HG03432 (cell line): ENCODE measurements at regions not wholly inside any gene's neighbourhood (a gene's known extent, or its start where the extent isn't known, plus 50 kb on each side); places are given as distances from the start of the nearest gene placed in this dataset.

Experiments
- ATAC-seq: cut with Tn5 transposase; IDR thresholded peaks from one replicate; pipeline ENCODE4 v1.9.1; 2021; ENCODE audit warnings: mild to moderate bottlenecking, moderate library complexity; ENCODE audit not compliant: unreplicated experiment

DNA sequence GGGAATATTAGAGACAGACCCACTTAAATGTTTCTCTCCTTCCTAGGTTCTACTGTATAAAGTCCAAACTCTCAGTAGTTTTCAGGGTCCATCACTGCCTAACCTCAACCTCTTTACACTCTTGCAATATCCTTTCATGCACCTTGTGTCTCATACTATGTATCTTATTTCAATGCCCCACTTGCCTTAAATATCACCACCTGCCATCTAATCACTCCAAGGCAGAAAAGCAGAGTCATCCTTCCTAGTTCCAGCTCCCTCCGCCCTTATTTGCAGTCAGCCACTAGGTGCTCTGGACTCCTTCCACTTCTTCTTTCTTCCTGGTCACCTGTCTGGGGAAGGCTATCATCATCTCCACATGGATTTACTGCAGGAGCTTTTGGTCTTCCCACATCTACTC, 322.0 kb downstream of the MFSD1 start:
- ATAC-seq, result no peak

DNA sequence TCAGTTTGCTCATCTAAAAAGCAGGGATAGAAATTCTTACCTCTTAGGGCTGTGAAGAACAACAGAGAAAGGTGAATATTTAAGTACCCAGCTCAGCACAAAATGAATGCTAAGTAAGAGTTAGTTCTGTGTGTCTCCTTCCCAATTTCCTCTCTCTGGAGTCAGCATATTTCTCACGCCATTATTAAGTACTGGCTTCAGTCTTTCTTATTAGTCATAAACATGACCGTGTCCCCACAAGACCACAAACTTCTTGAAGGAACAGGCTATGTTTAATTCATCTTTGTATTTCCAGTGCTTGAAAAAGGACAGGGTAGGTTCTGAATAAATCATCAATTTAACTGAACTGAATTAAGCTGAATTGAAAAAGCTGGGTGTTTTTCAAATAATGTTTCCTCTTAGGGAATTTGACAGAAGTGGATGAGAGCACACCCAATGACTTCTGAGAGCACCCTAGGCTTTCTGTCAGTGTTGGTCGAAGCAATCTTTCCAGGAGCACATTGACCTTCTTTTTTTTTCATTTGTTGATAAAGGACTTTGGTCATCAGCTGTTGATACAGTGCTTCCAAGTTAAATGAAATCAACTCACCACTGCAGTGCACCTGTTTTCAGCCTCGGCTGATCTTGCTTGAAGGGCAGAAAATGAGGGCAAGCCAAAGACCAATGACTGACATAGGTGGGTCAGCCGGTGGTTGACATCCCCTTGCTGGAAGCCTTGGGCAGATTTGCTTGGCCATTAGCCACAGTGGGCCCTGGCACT, 324.6 kb downstream of the MFSD1 start:
- no peak for ATAC-seq

DNA sequence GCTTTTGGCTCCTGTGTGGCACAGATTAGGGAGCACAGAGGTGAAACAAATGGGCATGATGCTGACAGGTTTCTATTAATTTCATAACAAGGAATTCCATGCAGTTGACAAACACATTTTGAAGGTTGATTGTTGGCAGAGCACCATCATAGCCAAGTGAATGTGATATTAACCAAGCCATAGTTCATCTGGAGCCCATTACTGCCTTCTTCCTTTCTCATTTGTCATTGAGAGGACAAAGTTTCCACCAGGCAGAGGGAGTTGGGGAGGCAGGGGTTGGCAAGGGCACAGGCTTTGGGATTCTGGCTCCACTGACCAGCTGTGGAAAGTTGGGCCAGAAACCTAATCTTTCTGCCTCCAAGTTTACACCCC, 325.2 kb downstream of the MFSD1 start:
- ATAC-seq, result no peak

DNA sequence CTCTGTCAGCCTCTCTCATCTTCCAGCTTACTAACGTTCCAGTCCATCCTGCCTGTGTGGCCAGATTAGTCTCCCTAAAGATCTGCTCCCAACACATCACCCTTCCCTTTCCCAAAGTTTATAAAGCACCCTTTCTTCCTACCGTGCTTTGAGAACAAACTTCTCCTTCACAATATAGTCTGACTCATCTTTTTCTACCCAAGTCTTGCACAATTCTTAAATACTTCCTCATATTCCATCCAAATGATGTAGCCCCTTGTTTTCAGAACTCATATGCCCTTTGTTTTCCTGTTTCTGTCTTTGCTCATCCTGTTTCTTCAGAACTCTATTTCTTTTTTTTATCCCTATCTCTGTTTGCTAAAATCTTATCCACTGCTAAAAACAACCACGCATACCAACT, 326.8 kb downstream of the MFSD1 start:
- ATAC-seq, result no peak

DNA sequence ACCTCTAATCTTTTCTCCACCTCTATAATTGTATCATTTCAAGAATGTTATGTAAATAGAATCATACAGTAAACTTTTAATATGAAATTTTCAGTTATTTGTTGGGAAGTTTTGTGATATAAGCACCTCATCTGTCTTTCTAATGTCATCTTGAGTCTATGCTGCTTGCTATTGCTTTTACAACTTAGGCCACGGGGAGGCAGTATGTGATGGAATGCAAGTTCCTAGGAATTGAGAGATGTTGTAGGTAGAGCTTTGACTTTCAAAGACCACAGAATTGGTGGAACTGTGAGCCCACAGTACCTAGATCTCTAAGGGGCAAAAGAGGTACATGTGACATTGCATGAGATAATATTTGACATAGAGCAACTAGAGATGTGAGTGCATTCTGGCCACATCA, 328.3 kb downstream of the MFSD1 start:
- ATAC-seq, result peak; percentile 69

DNA sequence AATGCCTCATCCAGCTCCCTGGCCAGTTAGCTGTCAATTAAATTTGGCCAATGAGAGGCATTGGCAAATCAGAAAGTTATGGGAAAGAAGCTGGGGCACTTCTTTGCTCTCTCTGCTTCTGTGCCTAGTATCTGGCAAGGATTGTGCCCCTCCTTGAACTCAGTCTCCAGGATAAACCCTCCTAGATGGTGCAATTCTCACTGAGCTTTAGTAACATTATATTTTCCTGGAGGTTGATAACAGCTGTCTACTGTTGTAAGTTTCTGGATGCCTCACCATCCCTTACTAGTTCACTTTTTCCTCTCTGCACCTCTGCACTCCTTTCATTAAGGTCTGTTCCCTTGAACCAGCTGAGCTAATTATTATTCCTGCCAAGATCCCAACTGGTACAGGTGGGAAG, 329.5 kb downstream of the MFSD1 start:
- no peak for ATAC-seq

DNA sequence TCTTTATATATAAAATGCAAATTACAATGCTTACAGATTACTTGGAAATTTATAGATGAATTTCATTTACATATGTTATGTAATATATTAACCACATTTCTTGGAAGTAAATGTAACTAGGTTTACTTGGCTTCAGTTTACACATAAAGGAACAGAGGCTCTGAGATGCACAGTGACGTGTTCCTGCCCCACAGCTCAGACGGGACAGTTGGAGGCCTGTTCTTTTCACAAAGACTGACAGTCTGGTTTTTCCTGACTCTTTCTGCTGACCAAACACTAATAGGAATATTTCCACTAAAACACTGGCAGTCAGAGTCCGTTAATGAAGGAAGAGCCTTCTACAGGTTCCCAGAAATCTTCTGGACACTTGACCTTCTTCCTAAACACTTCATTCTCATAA, 336.1 kb downstream of the MFSD1 start:
- ATAC-seq, result no peak

DNA sequence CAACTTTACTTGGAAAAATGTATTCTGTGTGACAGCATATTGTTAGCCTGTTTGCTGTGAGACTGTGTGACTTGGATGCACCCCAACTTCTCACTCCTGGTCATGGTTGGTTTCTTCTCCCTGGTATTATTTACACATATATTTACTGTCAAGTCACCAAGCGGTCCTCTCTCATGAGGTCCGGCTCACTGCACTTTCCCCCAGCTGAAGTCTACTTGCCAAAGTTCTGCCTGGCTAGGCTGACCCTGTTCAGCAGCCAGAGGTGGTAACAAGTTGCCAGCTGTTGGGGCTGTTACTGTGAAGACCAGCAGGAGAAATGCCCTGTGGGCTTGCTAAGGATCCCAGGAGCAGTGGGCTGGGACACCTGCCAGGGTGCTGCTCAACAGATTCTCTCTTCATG, 337.5 kb downstream of the MFSD1 start:
- no peak for ATAC-seq

DNA sequence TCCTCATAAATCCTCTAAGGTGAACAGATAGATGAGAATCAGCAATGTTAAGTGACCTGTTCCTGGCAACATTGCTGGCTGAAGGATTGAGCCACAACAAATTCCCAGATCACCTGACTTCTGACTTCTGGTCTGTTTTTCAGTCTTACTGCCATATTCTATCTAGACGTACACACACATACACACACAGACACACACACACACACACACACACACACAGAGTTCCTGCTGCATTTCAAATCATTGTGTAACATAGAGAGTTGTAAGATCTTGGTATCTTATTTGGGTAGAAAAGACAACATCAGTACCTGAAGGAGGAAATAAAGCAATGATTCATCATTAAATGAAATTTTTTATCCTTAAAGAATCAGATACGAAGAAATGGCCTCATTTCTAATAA, 342.6 kb downstream of the MFSD1 start:
- no peak for ATAC-seq

DNA sequence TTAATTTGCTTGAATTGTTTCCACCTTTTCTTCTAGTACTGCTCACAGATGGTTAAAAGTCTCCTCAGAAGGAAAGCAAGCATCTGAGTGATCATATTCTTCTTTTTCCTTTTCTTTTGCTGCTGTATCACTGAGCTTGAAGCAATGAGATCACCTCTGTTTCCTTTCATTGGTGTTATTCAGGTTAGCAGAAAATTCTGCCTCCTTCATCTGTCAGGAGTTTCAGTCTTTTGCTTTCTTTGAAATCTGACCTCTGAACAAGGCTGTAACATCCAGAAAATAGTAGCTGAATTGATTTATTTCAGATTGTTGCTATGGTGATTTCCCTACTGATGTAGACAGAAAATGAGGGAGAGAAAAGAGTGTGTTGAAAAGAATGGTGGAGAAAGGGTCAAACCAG, 343.0 kb downstream of the MFSD1 start:
- no peak for ATAC-seq

DNA sequence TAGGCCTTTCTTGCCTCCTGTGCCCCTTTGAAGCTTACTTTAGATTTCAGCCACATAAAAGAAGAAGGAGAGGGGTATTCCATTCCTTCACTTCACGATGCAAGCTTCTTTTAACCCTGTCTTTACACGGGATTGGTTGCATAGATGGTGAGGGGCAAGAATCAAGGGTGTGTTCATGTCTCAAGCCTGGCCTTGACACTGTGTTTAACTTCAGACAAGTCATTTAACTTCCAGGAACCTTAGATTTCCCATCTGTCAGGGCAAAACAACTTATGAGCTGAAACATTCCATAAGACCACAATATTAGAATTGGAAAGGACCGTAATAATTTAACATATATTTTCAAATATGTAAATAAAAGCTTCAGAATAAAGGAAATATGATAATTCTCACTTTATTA, 344.5 kb downstream of the MFSD1 start:
- no peak for ATAC-seq

DNA sequence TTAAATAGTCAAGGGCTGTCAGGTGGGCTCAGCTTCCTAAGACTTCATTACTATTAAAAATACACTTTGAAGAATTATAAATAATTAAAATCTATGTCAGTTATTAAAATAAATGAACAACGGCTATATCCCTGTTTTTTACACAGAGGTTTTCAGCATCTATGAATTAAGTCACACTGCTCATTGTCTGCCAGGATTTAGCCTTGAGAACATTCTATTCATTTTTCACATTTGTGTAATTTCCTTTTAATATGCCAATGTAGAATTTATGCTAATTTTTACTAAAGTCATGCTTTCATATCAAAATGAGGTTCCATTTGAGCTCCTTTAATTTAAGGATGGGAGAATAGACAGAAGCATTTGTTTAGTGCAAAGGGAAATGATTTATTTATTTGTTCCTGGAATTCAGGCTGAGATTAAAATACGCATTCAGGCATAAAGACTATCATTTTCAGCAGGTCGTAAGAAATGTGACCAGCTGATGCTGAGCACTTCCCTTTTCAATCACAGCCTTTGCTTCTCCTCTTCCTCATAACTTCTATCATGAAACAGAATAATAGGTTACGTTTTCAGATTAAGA, 345.1 kb downstream of the MFSD1 start:
- no peak for ATAC-seq

DNA sequence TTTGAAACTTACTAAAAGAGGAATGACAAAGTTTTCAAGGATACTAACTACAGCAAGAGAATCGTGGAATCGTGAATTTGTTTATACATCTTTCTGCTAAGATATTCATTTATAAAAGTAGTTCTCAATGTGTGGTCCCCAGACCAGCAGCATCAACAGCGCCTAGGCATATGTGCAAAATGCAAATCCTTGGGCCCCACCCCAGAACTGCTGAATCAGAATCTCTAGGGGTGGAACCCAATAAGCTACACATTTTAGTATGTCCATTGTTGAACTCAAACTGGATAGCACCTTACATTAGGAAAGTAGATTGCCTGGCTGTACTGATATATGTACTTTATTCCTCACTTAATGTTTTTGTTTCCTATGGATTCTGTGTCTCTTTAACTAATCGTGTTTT, 346.0 kb downstream of the MFSD1 start:
- ATAC-seq, result no peak

DNA sequence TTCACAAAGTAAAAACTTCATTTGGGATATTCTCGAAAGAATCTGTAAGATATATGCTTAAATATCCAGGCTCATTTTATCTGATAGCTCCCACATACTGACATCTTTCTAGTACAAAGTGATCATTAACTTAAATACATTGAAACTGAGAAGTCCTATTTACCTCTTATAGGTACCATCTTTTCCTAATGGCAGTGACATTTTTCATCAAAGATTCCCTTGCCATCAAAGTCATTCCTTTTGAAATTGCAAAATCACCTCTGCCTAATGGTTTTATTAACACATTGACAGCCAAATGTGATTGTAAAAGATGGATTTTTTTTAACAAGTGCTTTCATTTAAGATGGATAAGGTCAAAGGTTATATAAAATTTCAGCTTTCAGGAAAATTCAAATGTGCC, 346.6 kb downstream of the MFSD1 start:
- ATAC-seq, result no peak

DNA sequence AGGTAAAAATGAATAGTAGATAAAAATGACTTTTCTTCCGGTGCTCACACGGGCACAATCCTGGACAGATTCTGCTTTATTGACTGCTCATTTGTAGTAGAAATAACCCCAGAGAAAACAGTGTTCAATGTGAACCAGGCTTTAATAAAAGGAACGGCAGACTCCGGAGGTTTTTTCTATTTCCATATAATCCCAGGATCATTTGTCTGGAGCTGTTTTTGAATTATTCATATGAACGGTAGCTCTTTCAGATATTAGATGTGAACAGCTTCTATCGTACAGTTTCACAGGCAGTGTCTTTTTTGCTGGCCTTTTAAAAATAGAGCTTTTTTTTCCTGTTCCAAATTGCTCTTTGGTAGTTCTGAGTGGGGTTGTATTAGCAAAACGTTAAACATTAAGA, 347.3 kb downstream of the MFSD1 start:
- ATAC-seq, result no peak

DNA sequence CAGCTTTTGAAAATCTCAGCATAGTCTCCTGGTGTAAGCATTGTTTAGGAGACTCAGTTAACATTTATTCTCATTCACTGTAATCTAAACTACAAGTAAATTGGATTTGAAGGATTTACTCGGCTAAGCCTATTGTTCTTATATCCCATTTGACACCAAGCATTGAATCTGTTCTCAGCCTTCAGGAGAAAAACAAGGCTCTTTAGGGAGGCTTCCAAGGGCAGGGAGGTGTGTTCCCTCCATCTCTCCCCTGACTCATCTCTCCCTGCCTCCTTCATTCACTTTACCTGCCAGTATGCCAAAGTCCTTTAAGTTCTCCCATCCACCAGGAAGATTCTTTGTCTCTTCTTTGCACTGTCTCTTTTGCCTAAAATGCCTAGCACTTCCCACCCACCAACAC, 347.8 kb downstream of the MFSD1 start:
- ATAC-seq, result no peak

DNA sequence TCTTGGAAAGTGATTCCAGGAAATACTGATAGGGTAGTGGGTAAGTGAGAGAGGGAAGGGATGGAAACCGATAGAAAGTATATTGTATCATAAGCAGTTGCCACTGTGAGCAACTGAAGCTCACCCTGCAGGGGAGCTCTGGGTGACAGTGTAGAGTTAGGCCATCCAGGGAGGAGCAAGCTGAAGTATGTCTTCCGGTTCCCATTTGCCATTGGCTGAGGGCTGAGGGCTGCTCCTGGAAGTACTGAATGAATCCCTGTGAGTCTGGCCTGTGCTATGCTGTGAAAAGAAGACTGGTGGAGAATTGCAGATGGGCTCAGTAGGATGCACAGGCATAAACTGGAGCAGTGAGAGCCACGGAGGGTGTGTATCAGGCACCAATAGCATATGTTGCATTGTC, 348.3 kb downstream of the MFSD1 start:
- no peak for ATAC-seq

DNA sequence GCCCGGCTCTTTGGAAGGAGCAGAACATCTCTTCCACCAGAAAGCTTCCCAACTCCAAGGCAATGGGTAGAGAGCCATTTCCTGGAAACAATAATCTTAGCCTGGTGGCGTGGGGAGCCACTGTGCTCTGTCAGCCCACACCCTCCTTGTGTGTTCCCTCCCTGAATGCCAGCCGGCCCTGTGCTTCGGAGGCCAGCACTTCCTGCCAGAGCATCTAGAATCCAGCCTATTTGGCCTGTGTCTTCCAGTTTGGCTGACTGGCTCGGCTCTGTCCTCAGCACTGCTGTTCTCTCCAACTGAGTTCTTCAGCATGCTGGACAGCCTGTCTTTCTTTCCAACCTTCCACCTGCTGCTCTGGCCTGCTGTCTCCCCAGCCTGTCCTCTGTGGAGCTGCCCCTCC, 349.3 kb downstream of the MFSD1 start:
- ATAC-seq, result no peak

DNA sequence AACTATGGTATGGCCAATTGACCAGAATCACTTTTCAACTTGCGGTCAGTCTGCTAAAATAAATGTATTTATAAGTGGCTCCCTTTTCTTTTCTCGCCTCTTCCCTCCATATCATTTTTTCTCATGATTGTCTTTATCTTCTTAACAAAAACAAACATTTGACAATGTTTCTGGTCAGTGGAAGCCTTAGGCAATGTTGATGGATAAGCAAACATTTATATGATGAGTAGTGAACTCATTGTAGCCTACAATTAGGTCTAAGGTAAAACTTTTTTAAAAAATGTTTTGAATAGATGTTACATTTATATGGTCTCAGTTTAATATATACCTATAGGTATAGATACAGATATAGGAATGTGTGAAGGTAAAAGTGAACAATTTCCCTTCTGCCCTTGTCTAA, 355.4 kb downstream of the MFSD1 start:
- no peak for ATAC-seq

DNA sequence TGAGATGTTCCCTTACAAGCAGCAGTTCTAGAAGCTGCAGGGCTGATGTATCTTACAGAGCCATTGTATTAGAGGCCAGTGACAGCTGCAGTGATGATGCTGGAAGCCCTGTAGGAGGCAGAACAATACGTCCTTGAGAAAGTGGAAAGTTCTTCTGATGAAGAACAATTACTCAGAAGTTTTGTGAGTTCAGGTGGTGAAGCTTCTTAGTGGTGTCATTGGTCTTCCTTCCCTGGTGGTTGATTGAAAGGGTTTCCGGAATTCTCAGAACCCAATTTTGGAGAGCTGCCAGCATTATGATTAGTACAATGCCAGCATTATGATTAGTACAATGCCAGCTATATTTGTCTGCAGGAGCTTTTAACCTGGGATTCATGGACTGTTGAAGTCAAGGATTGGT, 356.4 kb downstream of the MFSD1 start:
- no peak for ATAC-seq

DNA sequence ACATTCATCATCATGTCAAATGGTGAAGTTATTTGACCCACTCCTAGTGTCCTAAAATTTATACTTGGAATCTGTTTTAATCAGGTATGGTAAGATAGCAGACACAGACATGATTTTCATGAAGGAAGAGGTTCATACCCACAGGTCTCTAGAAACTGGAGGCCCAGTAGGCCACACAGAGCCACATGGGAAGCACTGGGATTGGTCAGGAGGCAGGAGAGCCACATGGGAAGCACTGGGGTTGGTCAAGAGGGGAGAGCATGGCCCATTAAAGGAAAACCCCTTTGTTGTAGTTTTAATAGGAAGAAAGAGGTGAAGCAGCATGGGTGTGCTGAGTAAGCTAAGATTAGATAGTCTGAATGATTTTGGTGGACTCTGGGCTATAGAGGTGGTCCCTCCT, 356.9 kb downstream of the MFSD1 start:
- no peak for ATAC-seq

DNA sequence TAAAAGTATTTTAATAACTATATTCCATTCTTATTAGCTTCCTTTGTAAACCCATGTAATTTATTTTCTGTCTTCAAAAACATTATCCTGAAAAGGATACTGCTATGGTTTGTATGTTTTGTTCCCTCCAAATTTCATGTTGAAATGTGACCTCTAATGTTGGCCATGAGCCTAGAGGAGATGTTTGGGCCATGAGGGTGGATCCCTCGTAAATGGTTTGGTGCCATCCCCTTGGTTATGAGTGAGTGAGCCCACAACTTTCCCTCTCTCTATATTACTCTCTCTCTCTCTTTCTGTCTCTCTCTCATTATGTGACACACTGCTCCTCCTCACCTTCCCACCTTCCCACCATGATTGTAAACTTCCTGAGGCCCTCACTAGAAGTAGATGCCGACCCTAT, 357.7 kb downstream of the MFSD1 start:
- no peak for ATAC-seq

DNA sequence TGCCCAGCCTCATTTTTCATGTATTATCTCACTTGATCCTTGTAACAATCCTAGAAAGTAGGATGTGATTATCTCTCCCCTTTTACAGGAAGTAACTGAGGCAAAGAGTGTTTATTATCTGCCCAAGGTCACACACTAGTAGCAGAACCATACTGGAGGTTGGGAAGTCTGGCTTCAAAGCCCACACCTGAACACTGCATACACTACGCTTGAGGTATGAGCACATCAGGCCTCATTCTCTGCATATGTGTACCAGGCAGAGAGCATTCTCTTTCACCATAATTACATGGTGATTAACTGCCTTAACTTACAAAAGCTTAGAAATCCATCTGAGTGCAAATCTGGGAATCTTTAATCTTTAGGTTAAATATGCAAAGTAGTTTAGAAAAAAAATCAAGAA, 361.8 kb downstream of the MFSD1 start:
- ATAC-seq, result no peak
